ENCODE measurements at regions not wholly inside any gene's neighbourhood (a gene's known extent, or its start where the extent isn't known, plus 50 kb on each side); places are given as distances from the start of the nearest gene placed in this dataset.
A peak's percentile ranks its signal among the peaks of the same experiment; 100 is the strongest.

DNA sequence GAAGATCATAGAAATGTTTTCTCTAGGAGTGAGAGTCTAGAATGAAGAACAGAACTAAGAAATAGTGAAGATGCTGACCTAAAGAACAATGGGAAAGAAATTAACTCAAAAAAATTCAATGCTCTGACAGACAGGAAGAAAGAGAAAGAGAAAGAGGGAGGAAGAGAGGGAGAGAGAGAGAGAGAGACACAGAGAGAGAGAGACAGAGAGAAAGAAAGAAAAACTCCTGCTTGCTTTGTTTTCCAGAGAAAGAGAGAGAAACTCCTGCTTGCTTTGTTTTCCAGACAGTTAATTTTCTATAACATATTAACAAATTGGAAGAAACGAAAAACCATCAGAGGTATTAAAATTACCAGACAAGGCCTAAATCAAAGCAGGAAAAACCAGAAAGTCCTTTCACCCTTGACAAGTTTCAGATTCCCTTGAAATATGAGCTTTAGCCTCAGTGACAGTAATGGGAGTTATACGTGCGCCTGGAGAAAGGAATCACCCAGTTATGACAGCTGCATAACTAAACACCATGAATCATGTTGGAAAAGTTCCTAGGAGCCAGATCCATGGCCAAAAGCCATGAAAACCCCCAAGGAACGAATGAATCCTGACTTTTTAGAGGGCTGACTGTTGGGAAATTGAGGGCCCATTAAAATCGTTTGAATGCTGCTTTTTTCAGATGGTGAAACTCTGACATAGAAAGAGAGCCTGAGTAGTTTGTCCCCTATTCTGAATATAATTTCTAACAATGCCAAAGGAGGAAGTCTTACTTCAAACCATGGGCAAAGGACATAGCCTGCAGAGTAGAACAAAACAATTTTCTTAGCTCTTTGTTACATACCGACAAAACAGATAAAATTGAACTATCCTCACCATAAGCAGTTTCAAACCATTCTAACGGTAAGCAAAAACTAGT is 228.6 kb upstream of the CHST9 start:
- no peak for DNase-seq (ENCODE audit: extremely low read depth, low read depth)

DNA sequence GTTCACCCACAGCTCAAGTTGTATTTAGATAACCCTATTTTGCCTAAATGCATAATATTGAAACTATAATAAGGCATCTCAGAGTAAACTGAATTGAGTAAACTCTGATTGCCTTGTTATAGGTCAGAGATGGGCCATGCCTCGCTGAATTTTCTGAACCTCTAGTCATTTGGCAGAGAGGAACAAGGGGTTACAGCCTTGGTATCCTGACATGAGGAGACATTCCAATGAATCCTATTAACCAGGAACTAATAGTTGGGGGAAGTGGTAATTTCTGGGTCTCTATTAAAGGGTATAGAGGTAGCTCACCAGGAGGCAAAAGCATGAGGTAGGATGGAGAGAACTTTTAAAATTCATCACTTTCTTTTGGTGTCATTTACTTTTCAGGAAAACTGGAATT is 227.4 kb upstream of the CHST9 start:
- no peak for DNase-seq (ENCODE audit: extremely low read depth, low read depth)

DNA sequence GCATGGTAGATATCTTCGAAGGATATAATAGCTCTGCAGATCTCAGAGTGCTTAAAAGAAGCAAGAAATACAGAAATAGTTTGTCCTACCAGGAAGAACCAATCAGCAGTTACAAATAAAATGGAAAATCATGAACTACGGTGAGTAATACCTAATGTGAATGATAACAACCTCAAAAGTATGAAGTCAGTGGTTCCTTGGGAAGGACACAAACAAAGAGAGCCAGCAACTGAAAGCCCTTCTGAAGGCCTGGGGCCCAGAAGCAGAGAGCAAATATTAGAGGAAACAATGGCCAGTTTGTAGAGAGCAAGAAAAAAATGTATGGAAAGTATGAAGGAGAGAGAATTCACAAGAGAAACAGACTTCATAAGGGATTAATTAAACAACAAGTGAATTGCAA is 226.8 kb upstream of the CHST9 start:
- no peak for DNase-seq (ENCODE audit: extremely low read depth, low read depth)

GRCh38 chr18:27411013-27411412 is 225.9 kb upstream of the CHST9 start:
- no peak for DNase-seq (ENCODE audit: extremely low read depth, low read depth)

- DNase-seq (ENCODE audit: extremely low read depth, low read depth) = no peak
Measured at GRCh38 chr18:27404855-27405254, 219.7 kb upstream of the CHST9 start.

DNA sequence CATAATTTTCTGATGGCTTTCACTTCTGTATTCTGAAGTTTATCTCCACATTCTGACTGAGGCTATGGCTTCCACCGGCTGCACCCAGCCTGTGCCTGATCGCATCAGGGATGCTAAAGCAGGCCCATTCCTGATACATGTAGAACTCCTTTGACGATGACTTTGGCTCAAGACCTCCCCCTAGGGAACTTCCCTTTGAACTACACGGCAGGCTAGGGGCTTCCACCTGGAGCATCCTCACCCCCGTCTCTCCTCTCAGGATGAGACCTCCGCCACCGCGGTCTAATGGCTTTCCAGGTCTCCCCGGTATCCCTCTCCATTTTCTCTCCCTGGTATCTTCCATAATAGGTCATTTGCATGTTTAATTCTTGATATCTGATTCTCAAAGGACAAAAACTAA is 214.9 kb upstream of the CHST9 start:
- no peak for DNase-seq (ENCODE audit: extremely low read depth, low read depth)

GRCh38 chr18:27395752-27396151 is 210.6 kb upstream of the CHST9 start:
- no peak for DNase-seq (ENCODE audit: extremely low read depth, low read depth)

DNA sequence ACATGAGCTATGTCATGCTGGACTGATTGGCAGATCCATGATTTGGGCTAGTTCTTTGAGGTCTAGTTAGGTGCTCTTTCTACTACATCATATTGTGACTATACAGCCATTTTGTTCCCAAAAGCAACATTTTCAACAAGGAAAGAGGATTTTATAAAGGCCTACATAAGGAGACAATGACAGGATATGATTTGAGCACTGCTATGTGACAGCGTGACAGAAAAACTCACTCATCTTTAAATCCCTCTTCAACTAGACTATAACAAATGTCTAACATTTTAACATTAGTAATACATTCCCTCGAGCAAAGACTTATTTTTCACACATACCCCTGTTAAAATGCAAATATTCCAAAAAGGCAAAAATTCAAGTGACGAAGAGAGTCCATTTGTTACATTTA is 209.6 kb upstream of the CHST9 start:
- no peak for DNase-seq (ENCODE audit: extremely low read depth, low read depth)

DNA sequence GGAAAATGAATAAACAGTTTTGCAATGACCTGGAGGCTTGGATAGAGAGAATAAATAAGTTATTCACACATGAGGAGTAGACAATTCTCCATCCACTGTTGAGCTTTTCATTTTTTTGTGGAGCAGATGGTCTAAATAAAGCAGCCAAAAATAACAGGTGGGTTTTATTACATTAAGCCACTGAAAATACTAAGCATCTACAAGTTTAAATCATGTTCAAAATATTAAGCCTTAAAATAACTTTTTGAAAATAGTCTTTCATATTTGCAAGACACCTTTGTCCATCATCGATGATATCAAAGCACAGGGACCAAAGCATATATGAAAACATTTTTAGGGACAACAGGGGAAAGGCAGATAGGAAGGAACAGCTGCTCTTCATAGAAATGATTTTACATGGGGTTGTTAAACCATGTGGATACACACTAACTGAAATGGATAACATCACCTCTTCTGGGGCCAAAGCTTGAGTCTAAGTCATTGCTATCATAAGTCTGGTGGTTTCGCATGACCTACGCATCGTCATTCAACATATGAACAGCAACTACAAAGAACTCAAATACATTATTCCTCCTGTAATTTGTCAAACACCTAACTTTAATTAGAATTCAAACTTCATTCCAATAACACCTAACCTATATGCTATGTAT is 197.6 kb upstream of the CHST9 start:
- no peak for DNase-seq (ENCODE audit: extremely low read depth, low read depth)

DNA sequence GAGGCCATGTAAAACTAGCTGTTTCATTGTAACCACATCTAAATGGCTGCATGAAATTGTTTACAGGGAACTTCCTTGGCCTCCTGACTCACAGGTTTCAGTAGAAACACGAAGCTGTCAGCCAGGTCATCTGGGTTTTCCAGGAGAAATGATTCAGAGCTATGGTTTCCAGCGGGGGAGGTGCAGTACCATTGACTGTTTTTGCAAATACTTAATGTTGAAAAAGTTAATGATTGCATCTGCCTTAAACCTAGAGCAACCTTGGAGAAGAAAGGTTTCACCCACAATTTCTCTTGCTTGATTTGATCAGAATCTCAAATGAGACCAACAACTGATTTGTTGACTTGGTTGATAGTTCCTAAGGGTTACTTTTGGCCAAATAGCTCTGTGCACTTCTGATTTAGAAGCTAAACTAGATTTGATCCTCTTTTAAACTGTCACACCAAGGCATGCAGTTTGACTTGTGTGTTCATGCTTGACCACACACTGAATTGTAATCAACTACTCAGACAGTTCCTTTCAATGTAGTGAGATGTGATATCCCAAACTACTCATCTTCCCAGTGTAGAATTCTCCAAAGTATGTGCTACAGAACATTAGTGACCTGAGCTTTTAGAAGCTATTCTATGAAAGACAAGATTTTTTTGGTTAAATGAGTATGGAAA is 193.5 kb upstream of the CHST9 start:
- DNase-seq (ENCODE audit: extremely low read depth, low read depth) = no peak

DNA sequence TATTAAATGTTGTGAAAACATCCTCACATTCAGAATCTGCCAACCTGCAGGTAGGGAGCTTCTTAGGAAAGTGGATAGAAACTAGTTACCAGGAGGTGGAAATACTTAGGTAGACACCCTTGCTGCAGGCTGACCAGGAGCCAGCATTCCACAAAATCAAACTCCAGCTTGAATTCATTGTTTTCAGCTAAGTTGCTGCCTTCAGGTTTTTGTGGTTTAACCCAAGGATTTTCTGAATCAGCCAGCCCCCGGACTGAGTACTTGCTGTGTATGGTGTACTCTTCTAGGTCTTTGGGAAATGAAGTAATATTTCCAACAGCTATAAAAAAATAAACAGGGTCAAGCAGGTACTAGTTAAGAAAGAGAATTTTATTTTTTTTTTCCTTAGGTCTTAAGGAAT is 192.1 kb upstream of the CHST9 start:
- no peak for DNase-seq (ENCODE audit: extremely low read depth, low read depth)

DNA sequence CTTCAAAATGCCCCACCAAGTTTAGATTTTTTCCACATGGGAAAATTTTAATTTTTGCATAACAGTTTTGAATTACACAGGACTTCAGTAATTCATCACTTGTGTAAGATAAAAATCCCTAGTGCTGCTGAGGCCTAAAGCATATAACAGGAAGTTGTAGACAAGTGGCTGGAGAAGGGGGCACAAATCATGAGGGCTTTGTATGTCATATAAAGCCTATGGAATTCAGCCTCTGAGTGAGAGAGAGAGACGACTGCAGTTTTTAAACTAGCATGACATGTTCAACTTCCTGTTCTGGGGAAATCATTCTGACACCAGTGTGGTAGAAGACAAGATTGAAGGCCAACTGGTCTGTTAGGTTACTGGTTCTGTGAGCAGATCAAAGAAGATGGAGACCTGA is 187.3 kb upstream of the CHST9 start:
- no peak for DNase-seq (ENCODE audit: extremely low read depth, low read depth)

DNA sequence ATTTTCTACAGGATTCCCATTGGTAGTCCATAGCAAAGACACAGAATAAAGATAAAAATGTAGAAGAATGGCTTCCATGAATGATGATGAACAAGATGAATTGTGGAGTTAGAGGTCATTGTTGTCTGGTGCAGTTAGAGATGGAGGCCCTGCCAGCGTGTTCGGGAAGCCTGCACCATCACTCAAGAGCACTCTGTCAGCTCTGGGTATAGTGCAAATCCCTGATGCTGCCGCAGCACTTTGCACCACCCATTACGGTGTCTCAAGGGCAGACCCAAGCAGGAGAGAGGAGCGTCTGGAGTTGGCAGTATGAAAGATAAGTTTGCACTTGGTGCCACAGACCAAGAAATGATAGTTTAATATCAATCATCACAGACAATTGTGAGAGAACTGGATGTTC is 181.6 kb upstream of the CHST9 start:
- DNase-seq (ENCODE audit: extremely low read depth, low read depth) = no peak

GRCh38 chr18:27366151-27366550 is 181.0 kb upstream of the CHST9 start:
- no peak for DNase-seq (ENCODE audit: extremely low read depth, low read depth)

DNA sequence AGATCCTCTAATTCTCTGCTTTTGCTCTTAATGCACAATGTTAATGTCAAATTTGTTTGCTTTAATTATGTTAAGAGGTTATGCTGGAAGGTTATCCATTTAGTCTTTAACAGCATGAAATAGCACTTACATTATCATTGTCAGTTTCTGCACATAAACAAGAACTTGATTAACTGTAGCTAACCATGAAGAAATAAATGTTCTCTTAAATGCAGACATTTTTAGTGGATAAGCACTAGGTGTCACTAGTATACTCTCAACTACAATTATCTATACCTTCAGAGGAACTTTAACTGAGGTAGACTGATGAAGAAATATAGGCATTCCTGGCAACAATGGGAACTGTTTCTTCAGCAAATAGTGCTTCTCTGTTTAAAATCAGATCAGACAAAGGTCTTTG is 178.8 kb upstream of the CHST9 start:
- DNase-seq (ENCODE audit: extremely low read depth, low read depth) = no peak

DNA sequence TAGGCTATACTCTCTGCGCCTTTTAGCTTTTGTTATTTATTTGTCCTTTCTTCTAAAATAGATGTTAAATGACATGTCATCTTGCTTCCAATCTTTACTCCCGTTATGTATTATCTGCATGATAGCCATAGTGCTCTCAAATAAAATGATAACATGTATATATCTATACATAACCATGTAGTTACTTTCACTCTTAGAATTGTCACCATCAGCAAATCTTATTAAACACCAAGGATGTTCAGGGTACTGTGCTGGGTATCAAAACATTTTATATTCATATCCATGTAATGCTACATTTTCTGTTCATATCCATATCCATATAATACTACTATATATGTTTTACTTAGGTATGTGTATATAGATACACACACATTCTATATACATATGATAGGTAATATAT is 176.4 kb upstream of the CHST9 start:
- DNase-seq (ENCODE audit: extremely low read depth, low read depth) = no peak

GRCh38 chr18:27355308-27355707 is 170.2 kb upstream of the CHST9 start:
- DNase-seq (ENCODE audit: extremely low read depth, low read depth) = no peak

DNA sequence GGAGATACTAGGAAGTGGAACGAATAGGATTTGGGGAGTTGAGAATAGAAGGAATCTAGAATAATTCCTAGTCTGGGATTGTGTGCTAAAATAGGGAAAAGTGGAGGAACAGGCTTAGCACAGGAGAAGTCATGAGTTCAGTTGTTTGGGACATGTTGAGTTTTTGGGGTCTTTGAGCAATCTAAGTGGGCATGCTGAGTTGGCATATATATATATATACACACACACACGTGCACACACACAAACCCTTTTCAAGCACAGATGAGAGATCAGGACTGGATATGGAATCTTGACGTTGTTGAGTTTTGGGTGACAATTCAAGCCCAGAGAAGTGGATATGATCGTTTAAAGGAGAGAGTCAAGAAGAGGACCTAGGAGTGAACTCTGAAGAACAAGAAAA is 168.2 kb upstream of the CHST9 start:
- DNase-seq (ENCODE audit: extremely low read depth, low read depth) = no peak

DNA sequence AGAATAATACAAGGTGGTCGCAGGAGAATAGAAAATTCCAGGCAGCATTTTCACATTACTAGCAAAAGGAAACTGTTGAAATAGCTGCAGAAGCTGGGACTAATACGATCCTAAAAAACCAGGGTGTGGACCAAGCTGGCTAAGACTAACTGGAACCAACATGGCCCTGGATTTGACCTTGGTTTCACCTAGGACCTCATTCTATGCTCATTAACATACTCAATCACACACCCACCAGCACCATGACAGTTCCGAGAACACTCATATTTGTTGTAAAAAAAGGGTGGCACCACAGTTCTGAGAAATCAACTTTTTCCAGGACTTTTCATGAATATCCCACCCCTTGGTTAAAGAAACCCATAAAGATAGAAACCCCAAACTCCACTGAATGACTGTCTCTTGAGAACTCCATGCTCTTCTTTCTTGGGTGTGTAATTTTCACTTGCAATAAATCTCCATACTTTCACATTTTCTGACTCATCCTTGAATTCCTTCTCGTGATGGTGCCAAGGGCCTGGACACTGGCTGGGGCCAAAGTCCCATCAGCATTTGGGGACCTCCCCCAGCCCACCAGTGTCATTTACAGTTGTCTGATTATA is 164.3 kb upstream of the CHST9 start:
- no peak for DNase-seq (ENCODE audit: extremely low read depth, low read depth)

DNA sequence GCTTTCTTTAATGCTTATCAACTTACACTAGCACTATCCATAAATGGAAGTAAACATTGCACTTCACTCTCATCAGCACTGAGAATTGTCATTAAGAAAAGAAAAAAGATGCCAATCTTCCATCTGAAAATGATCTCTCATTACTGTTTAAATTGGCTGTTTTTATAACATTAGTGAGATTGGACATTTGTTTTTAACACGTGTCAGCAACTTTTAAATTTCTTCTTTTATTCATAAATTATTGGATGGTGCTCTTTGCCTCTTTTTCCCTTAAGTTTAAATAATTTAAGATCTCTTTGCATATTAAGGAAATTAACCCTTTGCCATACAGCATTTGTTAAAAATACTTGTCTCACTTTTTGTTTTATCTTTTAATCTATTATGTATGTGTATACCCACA is 146.5 kb upstream of the CHST9 start:
- DNase-seq (ENCODE audit: extremely low read depth, low read depth) = no peak

DNA sequence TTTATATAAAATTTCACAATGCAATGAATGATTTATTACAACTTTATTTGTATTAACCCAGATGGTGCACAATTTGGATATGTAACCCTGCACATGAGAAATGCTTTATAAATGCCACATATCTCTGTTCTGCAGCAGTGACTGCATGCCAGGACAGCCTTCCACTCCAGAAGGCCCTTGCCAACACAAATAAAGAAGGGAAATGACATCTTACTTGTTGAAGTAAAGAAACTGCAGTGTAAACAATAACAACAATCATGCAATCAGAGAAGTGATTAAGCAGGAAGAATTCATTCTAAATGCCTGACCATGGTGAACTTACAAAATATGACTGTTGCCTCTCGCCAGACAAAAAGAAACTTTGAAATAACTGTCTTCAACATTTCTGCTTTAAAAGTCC is 129.9 kb upstream of the CHST9 start:
- DNase-seq (ENCODE audit: extremely low read depth, low read depth) = peak; percentile 16
